A549 (cell line): ENCODE measurements at regions not wholly inside any gene's neighbourhood (a gene's known extent, or its start where the extent isn't known, plus 50 kb on each side); places are given as distances from the start of the nearest gene placed in this dataset.

Source experiments
- CHD2 ChIP-seq: fragments of 150-350 bp; IDR thresholded peaks from 2 replicates; pipeline ENCODE4 v1.6.1; 2014; ENCODE audit warnings: low read length; ENCODE audit not compliant: partially characterized antibody
- CTCF ChIP-seq: fragments of >200 bp; sonication (Bioruptor Twin); formaldehyde crosslinking; IDR thresholded peaks from 3 replicates; pipeline ENCODE4 v1.5.1; 2016
- EP300 ChIP-seq, 2 experiments: fragments of >200 bp; sonication (Bioruptor Twin); formaldehyde crosslinking; IDR thresholded peaks; 2 replicates in 1 of 2; 3 replicates in 1 of 2; pipeline ENCODE4 v1.6.1; 2016 to 2017
- ESRRA ChIP-seq: fragments of 150-350 bp; IDR thresholded peaks from 2 replicates; pipeline ENCODE4 v1.6.1; 2014; ENCODE audit warnings: mild to moderate bottlenecking, low read length, borderline replicate concordance
- KDM1A ChIP-seq: fragments of 200-600 bp; sonication (generic); IDR thresholded peaks from 2 replicates; pipeline ENCODE4 v1.6.1; 2016; ENCODE audit warnings: low read depth, mild to moderate bottlenecking
- POLR2A ChIP-seq: IDR thresholded peaks from 2 replicates; pipeline ENCODE4 v1.6.1; 2012; ENCODE audit warnings: mild to moderate bottlenecking, low read length
- RCOR1 ChIP-seq: fragments of 150-350 bp; IDR thresholded peaks from 2 replicates; pipeline ENCODE4 v1.6.1; 2014; ENCODE audit warnings: antibody characterized with exemption, low read length, low read depth
- SMC3 ChIP-seq: fragments of >200 bp; sonication (Bioruptor Twin); formaldehyde crosslinking; IDR thresholded peaks from 3 replicates; pipeline ENCODE4 v1.6.1; 2018; ENCODE audit warnings: inconsistent platforms

GRCh38 chr22:35195226-35195625 lies 62.1 kb upstream of the HMGXB4 start:
- TF ChIP-seq KDM1A (no peak), CHD2 (no peak), SMC3 (no peak), POLR2A (no peak), RCOR1 (no peak), CTCF (no peak), ESRRA (no peak), EP300 (IDR thresholded peaks at IDR 0.05) (no peak)
